ENCODE measurements at regions not wholly inside any gene's neighbourhood (a gene's known extent, or its start where the extent isn't known, plus 50 kb on each side); places are given as distances from the start of the nearest gene placed in this dataset.

DNA sequence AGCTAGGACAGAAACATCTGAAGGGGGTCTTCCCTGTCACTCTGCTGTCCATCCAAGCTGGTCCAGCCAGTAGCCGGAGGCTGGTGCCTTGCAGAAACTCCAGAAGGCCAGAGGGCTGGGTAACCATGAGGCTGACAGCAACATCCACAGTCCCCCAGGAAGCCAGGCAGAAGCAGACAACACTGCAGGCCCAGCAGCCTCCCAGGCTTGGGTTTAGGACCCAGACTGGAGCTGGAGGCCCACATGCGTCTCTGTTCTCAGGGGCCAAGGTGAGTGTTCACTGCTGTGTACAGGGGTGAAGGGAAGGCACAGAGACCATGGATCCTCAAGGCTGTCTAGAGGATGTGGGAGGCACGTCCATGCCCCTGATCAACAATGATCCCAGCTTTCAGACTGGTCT lies 136.4 kb upstream of the PRMT8 start:
- no peak overlapping the region for H3K4me2 ChIP-seq (ENCODE audit: low read depth, low read length)
- ATAC-seq (ENCODE audit: low read depth) (no peak), DNase-seq (no peak)
- no peak overlapping the region for H3K9ac ChIP-seq (ENCODE audit: low read depth, low read length)
- H2BK20ac ChIP-seq (ENCODE audit: low read depth, low read length): no peak overlapping the region
- no peak overlapping the region for H4K8ac ChIP-seq (ENCODE audit: low read depth in 2 of 2, low read length in 2 of 2)
- H3K79me1 ChIP-seq (ENCODE audit: low read depth in 1 of 2, low read length in 2 of 2): no peaks in the 10 kb centered on the region
- no peak overlapping the region for H3K27ac ChIP-seq (ENCODE audit: insufficient read depth, low read length)
- no peaks in the 10 kb centered on the region for H3K9me1 ChIP-seq (ENCODE audit: insufficient read depth, low read length)
- H2BK15ac ChIP-seq (ENCODE audit: low read depth, low read length): no peak overlapping the region
- no peak overlapping the region for H3K4me3 ChIP-seq (ENCODE audit: insufficient read depth, low read depth, low read length)
- no peaks in the 10 kb centered on the region for H3K36me3 ChIP-seq (ENCODE audit: control insufficient read depth, insufficient read depth, low read length)
- in situ Hi-C loops (cut with MboI; ENCODE audit: low sequenced_read_pairs) (no loop called here), intact Hi-C loops (cut with micrococcal nuclease) (no loop called here), dilution Hi-C loops (cut with HindIII; ENCODE audit: low sequenced_read_pairs, unreplicated experiment) (no loop called here)
- no peaks in the 10 kb centered on the region for H4K20me1 ChIP-seq (ENCODE audit: insufficient read depth, low read length)
- H3K14ac ChIP-seq (replicated peaks; ENCODE audit: low read depth, low read length): no peak overlapping the region
- no peak overlapping the region for H4K5ac ChIP-seq (ENCODE audit: low read depth, low read length)
- H2AFZ ChIP-seq (replicated peaks; ENCODE audit: low read length, poor library complexity): peak overlapping the region; percentile 14
- H3K18ac ChIP-seq (ENCODE audit: low read depth, low read length): no peak overlapping the region
- H3K27me3 ChIP-seq (ENCODE audit: control insufficient read depth, insufficient read depth, low read length): peaks cover 32% of the 10 kb centered on the region
- H2AK5ac ChIP-seq (ENCODE audit: low read depth, low read length): no peak overlapping the region
- H3K4ac ChIP-seq (ENCODE audit: low read depth, low read length): no peak overlapping the region
- no peak overlapping the region for H2BK120ac ChIP-seq (ENCODE audit: low read depth, low read length)
- CTCF ChIA-PET: no interaction called here
- H2BK5ac ChIP-seq (ENCODE audit: low read depth, low read length, poor library complexity, severe bottlenecking): no peak overlapping the region
- POLR2A ChIA-PET (ENCODE audit: unreplicated experiment): interaction anchor here (0.5 kb wide), 1 partner anchor 10 kb away, joined by 3 read pairs; no protein-coding TSS in a partner anchor
- H3K56ac ChIP-seq (ENCODE audit: extremely low read depth, insufficient read depth, low read length): no peak overlapping the region
- TF ChIP-seq RFX5 (IDR thresholded peaks at IDR 0.05; ENCODE audit: low read depth, low read length) (no peak), FOS (IDR thresholded peaks at IDR 0.05; ENCODE audit: low read depth, low read length) (no peak), MXI1 (IDR thresholded peaks at IDR 0.05; ENCODE audit: borderline replicate concordance, low read depth, low read length) (no peak), MAZ (IDR thresholded peaks at IDR 0.05; ENCODE audit: borderline replicate concordance, low read depth, low read length) (no peak), RCOR1 (IDR thresholded peaks at IDR 0.05; ENCODE audit: insufficient replicate concordance, low read length) (no peak), CEBPB (IDR thresholded peaks at IDR 0.05; ENCODE audit: low read depth, low read length) (no peak), SMC3 (IDR thresholded peaks at IDR 0.05; ENCODE audit: low read depth, low read length) (no peak), POLR2A (IDR thresholded peaks at IDR 0.05; ENCODE audit: low read depth, low read length) (no peak)
- BruUV-seq (replicated peaks): no TSS peak
- no peak overlapping the region for H2AK9ac ChIP-seq (replicated peaks; ENCODE audit: low read depth, low read length, poor library complexity)
- no peaks in the 10 kb centered on the region for H3K9me3 ChIP-seq (ENCODE audit: control insufficient read depth, insufficient read depth, low read length)
- no peak overlapping the region for H3K23ac ChIP-seq (ENCODE audit: low read depth, low read length)
- 50% methylated on average over 2 of the region's 3 CpGs; no CpG with 5 or more reads in 1 of the 2 experiments for WGBS, 2 experiments (ENCODE audit: extremely low coverage in 2 of 2, insufficient read length in 1 of 2)
- H3K4me1 ChIP-seq (ENCODE audit: control insufficient read depth, insufficient read depth, low read length): no peaks in the 10 kb centered on the region
- no peak overlapping the region for H4K91ac ChIP-seq (ENCODE audit: insufficient read depth, low read depth, low read length)

All from IMR-90 (cell line).